GM18511 (cell line): ENCODE measurements at regions not wholly inside any gene's neighbourhood (a gene's known extent, or its start where the extent isn't known, plus 50 kb on each side); places are given as distances from the start of the nearest gene placed in this dataset.
"Not testable (repeated sequence)": the region's sequence is repeated elsewhere in the genome, so short reads cannot be mapped to it uniquely, and the experiment has no call there.

Experiments used
- ATAC-seq: cut with Tn5 transposase; IDR thresholded peaks from one replicate; pipeline ENCODE4 v1.9.1; 2021; ENCODE audit warnings: mild to moderate bottlenecking, moderate library complexity; ENCODE audit not compliant: unreplicated experiment

DNA sequence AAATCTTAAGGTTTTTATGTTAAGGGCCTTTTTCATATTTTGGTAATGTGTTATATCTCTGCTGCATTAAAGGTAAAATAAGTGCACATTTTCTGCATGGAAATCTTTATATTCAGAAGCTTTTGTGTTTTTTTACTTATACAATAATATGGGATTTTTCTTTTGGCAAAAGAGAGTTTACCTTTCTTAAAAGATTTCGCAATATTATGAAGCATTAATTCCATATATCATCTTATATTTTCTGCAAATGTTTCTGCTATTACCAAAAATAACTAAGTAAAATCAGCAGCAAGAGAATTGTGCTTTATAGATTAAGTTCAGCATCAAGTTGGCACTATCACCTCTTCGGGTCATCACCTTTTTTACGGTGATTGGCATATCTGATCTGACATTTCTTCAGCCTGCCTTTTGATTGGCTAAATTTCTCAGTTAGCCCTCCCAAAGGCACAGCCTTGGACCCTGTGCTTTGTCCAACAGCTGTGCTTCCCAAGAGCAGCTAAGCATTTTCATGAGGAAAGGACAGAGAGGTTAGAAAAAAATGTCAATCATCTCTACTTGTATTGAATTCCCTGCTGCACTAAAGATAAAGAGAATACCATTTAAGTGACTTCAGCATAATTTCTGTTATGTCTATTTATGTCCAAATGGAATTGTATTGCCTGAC lies 767.1 kb upstream of the PRMT6 start:
- no peak for ATAC-seq

DNA sequence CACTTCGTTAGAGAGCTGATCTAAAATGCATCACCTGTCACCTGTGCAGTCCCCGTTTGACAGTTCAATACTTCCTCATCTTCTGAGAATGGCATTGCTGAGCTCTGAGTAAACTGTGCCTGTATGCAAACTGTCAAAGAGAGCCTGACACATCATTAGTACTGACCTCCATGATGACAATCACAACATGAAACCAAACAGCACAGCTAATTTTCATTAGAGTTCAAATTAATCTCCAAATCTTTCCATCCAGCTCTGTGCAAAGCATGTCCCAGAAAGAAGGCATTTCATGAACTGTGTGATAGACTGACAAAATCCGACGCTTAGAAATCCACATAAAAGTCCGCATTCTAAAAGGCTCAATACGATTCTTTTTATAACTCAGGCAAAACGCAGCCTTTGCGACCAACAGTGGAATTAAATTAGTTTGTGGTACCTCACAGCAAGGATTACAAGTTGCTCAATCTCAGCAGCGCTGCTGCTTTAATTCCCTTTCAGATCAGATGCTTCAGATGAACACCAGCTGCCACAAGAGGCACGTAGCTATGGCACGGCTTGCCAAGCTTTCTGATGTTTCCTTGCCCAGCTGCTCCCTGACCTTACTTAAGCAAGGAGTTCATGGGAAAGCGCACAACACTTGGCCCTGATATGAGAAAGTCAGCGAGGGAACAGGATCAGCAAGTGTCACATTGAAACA lies 765.5 kb upstream of the PRMT6 start:
- ATAC-seq: no peak

DNA sequence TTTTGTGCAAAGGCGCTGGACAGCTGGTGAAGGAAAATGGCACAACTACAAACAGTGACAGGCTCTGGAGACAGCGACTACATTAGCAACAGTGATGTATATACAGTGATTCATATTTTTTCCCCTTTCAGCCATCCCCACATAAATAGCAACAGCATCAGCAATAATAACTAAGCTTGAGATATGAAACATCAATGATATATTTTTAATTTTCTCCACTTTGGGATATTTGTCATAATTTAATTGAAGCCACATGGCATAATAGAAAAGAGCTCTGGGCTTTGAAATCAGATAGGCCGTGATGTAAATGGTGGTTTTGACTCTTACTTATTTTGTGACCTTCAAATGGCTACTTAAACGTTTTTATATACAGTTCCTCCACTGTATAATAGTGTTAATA lies 764.3 kb upstream of the PRMT6 start:
- ATAC-seq: no peak

DNA sequence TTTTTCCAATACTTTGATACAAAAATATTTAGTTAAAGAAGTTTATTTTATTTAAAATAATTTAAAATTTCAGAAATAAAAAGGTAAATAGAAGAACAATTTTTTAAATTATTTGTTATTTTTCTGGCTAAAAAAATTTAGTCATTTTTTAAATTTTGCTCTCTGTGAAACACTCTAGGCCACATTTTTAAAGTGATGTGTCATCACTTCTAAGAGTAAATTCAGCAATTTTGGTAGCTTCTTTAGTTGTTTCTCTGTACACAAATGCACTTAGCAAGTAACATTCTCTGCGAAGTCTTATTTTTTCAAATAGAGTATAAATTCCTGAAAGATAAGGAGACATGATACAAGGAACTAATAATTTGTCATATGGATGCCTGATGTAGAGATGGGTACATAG lies 760.0 kb upstream of the PRMT6 start:
- ATAC-seq: no peak

DNA sequence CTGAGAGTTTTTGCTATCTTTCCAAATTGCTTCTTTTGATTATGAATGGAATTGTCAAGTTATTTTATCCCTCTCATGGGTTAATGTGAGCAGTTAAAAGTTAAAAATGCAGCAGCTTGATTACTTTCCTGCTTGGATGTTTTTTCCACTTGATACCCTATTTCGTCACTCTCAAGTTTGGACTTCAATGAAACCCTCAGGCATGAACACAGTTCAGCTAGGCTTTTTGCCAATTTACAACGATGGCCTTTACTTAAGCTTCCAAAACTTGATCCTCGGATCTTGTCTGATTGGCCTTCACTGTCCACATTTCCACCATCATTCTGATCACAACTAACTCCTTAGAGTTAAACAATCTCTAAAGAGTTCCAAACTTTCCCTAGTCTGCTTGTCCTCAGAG lies 752.4 kb upstream of the PRMT6 start:
- ATAC-seq: no peak

DNA sequence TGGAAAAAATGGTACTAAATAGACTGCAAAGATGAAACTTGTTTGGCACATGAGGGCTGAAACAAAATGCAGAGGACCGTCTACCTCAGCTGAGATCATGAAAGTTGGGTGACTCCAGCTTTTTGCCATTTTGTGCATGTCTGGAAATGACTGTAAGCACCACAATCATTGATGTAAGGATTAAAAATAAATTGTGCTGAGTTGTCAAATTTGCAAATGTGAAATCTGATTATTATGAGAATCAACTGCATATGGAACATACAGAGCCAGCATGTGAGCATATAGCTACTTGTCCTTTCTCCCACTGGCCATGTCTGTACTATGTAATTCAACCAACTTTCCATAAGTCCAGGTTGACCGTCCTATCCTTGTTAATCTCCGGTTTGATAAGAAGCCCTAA lies 736.9 kb upstream of the PRMT6 start:
- no peak for ATAC-seq

DNA sequence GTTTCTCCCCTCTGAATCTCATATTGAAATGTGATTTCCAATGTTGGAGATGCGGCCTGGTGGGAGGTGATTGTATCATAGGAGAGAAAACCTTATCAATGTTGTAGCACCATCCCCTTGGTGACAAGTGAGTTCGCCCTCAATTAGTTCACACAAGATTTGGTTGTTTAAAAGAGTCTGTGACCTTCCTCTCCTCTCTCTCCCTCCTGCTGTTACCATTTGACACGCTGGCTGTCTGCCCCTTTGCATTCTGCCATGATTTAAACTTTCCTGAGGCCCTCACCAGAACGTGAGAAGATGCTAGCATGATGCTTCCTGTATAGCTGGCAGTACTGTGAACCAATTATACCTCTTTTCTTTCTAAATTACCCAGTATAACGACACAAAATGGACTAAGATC lies 730.9 kb upstream of the PRMT6 start:
- no peak for ATAC-seq

DNA sequence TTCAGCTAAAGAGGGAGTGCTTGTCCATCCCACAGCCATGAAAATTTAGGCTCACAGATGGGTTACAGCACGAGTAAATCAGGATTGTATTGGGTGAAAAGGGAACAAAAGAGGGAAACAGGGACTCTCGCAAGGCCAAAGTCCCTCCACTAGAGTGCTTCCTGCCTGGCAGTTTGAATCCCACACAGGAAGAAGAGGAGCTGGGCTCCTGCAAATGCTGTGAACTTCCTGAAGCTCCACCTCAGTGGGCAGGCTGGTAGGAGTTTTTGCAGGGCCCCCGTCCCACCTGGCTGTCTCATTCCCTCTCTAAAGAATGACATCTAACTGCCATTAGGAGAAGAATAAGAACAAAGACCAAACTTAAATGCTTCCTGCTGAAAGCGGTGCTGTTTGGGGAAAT lies 712.0 kb upstream of the PRMT6 start:
- no peak for ATAC-seq

DNA sequence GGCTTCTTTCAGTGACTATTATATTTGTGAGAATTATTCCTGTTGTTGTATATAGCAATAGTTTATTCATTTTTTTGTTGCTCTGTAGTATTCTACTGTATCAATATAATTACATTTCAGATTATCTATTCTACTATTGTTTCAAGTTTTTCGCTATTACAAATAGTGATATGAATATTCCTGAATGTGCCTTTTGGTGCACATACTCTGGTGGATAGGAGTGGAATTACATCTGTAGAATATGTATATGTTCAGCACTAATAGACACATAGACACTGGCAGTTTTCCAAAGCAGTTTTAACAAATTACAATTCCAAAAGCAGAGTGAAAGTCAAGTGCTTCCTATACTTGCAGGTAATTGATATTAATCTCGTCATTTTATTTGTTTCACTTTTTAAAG lies 696.2 kb upstream of the PRMT6 start:
- peak; percentile 54 for ATAC-seq

DNA sequence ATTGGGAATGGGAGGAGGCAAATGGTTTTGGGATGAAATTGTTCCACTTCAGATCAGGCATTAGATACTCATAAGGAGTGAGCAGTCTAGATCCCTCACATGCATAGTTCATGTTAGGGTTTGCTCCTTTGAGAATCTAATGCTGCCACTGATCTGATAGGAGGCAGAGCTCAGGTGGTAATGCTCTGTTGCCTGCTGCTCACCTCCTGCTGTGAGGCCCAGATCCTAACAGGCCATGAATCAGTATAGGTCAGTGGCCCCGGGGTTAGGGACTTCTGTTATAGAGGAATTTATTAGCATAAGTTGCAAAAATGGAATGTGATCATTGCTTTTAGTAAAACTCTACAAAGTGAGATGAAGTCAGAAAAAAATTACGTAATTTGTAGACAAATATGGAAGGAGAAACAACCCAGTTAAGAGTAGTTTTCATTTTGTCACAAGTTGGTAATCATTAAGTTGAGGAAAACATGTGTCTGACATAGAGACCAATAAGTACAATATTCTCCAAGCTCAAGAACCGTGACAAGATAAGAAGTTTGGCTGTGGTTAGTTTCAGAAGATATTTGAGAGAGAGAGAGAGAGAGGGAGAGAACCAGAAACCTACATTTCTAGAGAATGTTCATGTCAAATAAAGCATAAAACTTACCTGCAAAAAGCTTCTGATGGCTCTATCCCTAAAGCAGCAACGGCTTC lies 689.7 kb upstream of the PRMT6 start:
- ATAC-seq: peak; percentile 75

DNA sequence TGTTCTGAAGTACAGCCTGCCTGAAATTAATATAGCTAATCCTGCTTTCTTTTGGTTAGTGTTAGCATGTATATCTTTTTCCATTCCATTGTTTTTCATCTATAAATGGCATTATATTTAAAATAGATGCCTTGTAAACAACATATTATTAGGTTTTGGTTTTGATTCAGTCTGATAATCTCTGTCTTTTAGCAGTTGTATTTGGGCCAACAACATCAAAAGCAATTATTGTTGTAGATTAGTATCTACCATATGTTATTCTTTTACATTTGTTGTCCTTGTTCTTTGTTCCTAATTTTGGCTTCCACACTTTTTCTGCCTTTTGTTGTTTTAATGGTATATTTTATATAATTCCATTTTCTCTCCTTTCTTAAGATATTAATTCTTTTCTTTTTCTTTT lies 678.2 kb upstream of the PRMT6 start:
- no peak for ATAC-seq

DNA sequence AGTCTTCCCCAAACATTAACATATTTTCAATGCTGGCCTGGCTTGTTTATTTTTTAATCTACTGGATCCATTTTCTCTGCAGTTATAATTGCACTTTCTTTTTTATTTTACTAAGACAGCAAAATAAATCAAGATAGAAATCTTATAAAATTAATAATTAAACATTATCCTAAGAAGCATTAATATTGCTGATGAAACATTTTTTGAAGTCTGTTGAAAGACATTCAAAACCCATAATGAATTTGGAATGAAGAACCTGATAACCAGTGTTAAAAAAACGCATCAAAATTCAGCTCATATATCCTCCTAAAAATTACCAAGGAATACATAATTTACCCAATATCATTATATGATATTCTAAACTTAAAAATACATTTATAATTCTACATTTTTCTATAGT lies 675.7 kb upstream of the PRMT6 start:
- no peak for ATAC-seq

DNA sequence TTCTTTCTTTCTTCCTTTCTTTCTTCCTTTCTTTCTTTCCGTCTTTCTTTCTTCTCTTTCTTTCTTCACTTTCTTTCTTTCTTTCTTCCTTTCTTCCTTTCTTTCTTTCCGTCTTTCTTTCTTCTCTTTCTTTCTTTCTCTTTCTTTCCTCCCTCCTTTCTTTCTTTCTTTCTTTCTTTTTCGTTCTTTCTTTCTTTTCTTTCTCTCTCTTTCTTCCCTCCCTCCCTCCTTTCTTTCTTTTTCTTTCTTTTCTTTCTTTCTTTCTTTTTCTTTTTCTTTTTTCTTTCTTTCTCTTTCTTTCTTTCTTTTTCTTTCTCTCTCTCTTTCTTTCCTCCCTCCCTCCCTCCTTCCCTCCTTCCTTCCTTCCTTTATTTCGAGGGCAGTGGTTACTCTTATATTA lies 667.3 kb upstream of the PRMT6 start:
- not testable (repeated sequence) for ATAC-seq

DNA sequence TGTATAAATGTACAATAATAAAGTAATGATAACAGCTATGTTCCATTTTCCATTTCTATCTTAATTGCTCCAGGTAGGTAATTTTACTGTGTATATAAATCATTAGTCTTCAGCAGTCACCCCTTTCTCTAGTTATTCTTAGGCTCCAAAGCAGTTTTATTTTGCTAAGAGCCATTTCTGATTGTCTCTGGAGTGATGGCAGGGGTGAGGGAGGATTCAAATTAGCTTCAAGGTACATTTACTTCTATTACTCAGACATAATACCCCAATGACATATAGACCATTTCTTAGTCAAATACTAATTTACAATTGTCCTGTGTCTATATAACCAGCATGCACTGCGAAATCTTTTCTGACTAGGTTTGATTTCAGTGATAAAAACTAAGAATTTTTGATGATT lies 663.4 kb upstream of the PRMT6 start:
- ATAC-seq: no peak

DNA sequence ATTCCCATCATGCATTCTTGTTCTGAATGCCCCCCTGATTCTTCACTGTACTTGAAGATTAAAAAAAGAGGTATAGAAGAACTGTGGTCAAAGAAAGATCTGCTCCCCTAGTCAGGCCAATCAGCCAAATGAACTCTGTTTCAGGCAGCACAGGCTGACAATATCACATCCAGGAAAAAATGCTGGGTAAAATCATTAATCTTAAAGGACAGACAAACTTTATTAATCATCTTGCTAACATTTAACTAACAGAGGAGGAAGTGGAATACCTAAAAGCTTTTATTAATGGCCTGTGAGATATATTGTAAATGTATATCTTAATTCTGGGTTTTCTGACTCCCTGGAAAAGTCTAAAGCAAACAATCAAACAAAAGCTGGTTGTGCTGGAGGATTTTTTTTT lies 660.5 kb upstream of the PRMT6 start:
- ATAC-seq: no peak

DNA sequence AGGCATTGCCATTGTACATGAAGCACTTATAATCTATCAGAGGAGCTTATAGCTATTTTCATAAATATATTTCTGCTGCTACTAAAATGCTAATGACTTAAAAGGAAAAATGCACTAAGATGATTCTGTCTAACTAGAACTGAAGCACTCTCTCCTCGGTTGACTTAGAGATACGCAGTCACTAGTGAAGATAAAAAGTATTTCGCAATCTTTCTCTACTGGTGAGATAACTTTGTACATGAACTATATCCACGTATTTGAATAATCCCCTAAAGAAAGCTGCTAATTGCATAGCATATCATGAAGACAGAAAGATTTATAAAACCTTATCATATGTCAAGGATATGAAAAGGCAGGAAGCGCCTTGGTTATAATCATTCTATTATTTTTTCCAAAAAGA lies 658.1 kb upstream of the PRMT6 start:
- ATAC-seq: no peak

DNA sequence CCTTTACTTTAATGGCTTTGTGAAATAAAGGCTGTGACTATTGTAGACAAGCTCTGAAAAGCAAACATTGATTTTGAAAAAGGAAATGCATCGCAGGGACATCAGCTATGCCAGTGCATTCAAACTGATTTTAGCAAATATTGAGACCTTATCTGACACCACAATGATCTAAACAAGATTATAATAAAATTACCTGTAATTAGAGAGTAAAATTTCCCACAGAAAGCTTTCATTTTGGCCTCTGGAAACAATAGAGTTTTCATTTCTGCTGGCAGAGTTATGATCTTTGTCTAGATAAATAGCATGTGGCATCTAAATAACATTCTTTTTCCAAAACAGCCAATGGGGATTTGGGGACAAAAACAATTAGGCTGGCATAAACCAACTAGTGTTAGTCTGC lies 650.4 kb upstream of the PRMT6 start:
- ATAC-seq: no peak

DNA sequence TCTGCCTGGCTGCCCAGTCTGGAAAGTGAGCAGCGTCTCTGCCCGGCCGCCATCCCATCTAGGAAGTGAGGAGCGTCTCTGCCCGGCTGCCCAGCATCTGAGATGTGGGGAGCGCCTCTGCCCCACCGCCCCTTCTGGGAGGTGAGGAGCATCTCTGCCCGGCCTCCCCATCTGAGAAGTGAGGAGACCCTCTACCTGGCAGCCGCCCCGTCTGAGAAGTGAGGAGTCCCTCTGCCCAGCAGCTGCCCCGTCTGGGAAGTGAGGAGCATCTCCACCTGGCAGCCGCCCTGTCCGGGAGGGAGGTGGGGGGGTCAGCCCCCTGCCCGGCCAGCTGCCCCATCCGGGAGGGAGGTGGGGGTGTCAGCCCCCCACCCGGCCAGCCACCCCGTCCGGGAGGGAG lies 644.2 kb upstream of the PRMT6 start:
- ATAC-seq: not testable (repeated sequence)

DNA sequence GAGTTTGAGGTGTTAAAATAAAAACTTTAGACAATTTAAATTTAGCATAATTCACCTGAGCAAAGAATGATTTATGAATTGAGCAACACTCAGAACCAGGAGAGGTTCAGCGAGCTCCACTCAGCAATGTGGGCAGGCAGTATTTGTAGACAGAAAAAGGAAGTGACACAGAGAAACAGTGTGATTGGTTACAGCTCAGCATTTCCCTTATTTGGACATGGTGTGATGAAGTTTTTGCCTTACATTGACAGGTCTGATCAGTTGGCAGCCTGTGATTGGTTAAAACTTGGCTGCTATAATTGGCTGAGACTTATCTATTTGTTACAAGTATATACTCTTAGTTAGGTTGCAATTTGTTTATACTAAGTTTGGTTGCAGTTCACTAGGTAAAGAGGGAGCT lies 621.2 kb upstream of the PRMT6 start:
- peak; percentile 48 for ATAC-seq

DNA sequence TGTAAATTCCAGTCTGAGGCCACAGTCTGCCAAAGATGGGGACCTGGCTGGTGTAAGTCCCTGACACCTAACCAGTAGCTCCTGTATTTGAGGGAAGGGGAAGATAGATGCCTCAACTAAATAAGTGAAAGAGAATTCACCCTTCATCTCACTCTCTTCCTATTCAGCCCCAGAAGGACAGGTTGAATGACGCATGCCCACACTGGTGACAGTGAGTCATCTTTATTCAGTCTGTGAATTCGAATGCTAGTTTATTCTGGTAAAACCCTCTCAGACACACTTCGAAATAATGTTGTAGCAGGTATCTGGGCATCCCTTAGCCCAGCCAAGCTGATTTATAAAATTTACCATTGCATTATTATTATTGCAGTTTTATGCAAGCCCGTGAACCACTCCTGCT lies 617.0 kb upstream of the PRMT6 start:
- no peak for ATAC-seq

DNA sequence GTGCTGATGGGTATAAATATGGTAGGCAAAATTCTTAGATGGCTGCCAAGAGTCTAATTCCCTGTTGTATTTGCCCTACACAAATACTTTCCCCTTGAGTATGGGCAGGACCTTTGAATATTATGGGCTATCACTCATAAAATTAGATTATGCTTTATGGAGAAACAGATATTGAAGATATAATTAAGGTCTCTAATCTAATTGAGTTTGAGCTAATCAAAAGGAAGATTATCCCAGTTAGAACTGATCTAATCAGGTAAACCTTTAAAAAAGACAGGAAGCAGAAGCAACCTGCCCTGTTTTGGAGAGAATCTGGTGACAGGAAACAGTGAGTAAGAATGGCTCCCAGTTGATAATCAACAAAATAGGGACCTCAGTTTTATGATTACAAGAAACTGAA lies 609.0 kb upstream of the PRMT6 start:
- no peak for ATAC-seq

DNA sequence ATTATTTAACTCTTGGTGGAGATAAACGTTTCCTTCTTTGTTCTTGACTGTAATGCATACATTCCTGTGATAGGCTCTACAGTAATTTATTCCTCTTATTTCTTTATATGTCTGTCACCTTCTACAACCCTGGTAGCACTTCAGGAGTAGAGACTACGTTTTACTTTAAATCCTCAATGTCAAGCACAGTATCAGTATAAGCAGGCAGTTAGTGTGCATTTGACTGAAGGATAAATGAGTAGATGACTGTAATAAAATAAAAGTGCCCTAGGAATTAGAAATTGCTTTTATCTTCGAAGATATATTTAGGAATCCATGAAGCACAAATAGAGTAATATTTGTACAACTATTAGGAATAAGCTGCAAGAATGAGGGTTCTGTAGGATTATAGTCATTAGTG lies 599.6 kb upstream of the PRMT6 start:
- no peak for ATAC-seq
